ENCODE measurements at regions not wholly inside any gene's neighbourhood (a gene's known extent, or its start where the extent isn't known, plus 50 kb on each side); places are given as distances from the start of the nearest gene placed in this dataset.

- DNase-seq (ENCODE audit: low spot score) = no peak
Observed at GRCh38 chr12:127629066-127629820, 637.7 kb upstream of the TMEM132C start.

GRCh38 chr12:127632461-127632860 is 634.5 kb upstream of the TMEM132C start:
- no peak for DNase-seq (ENCODE audit: low spot score)

GRCh38 chr12:127635838-127636237 is 631.1 kb upstream of the TMEM132C start:
- no peak for DNase-seq (ENCODE audit: low spot score)

GRCh38 chr12:127636882-127637281 is 630.1 kb upstream of the TMEM132C start:
- DNase-seq (ENCODE audit: low spot score) = no peak

GRCh38 chr12:127640181-127640886 is 626.6 kb upstream of the TMEM132C start:
- no peak for DNase-seq (ENCODE audit: low spot score)

- no peak for DNase-seq (ENCODE audit: low spot score)
Observed at GRCh38 chr12:127642208-127642607, 624.8 kb upstream of the TMEM132C start.

GRCh38 chr12:127648321-127648720 is 618.6 kb upstream of the TMEM132C start:
- no peak for DNase-seq (ENCODE audit: low spot score)

- DNase-seq (ENCODE audit: low spot score) = no peak
Observed at GRCh38 chr12:127649961-127650360, 617.0 kb upstream of the TMEM132C start.

GRCh38 chr12:127650626-127651025 is 616.3 kb upstream of the TMEM132C start:
- no peak for DNase-seq (ENCODE audit: low spot score)

- DNase-seq (ENCODE audit: low spot score) = no peak
Observed at GRCh38 chr12:127652281-127652680, 614.7 kb upstream of the TMEM132C start.

GRCh38 chr12:127654383-127654985 is 612.5 kb upstream of the TMEM132C start:
- DNase-seq (ENCODE audit: low spot score) = no peak

- DNase-seq (ENCODE audit: low spot score) = no peak
Observed at GRCh38 chr12:127655691-127656090, 611.3 kb upstream of the TMEM132C start.

- DNase-seq (ENCODE audit: low spot score) = no peak
Observed at GRCh38 chr12:127656266-127656665, 610.7 kb upstream of the TMEM132C start.

GRCh38 chr12:127657036-127657435 is 609.9 kb upstream of the TMEM132C start:
- DNase-seq (ENCODE audit: low spot score) = no peak

GRCh38 chr12:127660961-127661360 is 606.0 kb upstream of the TMEM132C start:
- no peak for DNase-seq (ENCODE audit: low spot score)

GRCh38 chr12:127663716-127664115 is 603.3 kb upstream of the TMEM132C start:
- DNase-seq (ENCODE audit: low spot score) = no peak

- DNase-seq (ENCODE audit: low spot score) = no peak
Observed at GRCh38 chr12:127664901-127665300, 602.1 kb upstream of the TMEM132C start.

- DNase-seq (ENCODE audit: low spot score) = no peak
Observed at GRCh38 chr12:127667131-127667685, 599.8 kb upstream of the TMEM132C start.

- no peak for DNase-seq (ENCODE audit: low spot score)
Observed at GRCh38 chr12:127670294-127670693, 596.7 kb upstream of the TMEM132C start.

GRCh38 chr12:127670796-127671195 is 596.2 kb upstream of the TMEM132C start:
- no peak for DNase-seq (ENCODE audit: low spot score)

- no peak for DNase-seq (ENCODE audit: low spot score)
Observed at GRCh38 chr12:127675936-127676335, 591.0 kb upstream of the TMEM132C start.

GRCh38 chr12:127677537-127678131 is 589.3 kb upstream of the TMEM132C start:
- DNase-seq (ENCODE audit: low spot score) = peak; percentile 81

All from D341Med (cell line).